HUDEP-2 (cell line): ENCODE measurements at regions not wholly inside any gene's neighbourhood (a gene's known extent, or its start where the extent isn't known, plus 50 kb on each side); places are given as distances from the start of the nearest gene placed in this dataset.
"Not testable (repeated sequence)": the region's sequence is repeated elsewhere in the genome, so short reads cannot be mapped to it uniquely, and the experiment has no call there.

Source experiments
- DNase-seq, 76 experiments: peaks; one replicate each; lab custom pipeline; 2025; ENCODE audit not compliant: unreplicated experiment in 76 of 76; lab: John Stamatoyannopoulos, UW

DNA sequence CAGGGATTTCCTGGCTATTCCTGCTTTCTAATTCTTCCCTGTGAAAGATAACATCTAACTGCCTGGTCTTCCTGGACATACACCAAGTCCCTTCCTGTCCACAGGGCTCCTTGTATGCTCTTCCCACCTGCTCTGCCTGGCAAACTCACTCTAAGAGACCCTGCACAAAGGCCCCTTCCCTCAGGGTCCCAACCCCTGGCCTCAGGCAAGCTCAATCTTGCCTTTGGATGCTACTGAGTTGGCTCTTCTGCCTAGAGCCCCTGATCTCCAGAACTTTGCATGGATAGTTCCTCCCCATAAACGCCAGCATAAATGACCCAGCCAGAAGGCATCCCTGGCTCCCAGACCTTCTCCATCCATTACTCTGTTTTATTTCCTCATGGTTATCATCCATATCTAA is 98.3 kb upstream of the OTOS start:
- no peak for DNase-seq

DNA sequence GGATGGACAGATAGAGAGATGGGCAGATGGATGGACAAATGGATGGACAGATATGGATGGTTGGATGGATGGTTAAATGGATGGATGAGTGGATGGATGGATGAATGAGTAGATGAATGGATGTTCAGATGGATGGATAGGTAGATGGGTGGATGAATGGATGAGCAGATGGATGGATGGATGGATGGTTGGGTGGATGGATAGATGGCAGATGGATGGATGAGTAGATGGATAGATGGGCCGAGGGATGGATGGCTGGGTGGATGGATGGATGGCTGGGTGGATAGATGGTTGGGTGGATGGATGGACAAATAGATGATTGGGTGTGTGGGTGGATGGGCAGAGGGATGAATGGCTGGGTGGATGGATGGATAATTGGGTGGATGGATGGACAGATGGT is 98.9 kb upstream of the OTOS start:
- no peak for DNase-seq

DNA sequence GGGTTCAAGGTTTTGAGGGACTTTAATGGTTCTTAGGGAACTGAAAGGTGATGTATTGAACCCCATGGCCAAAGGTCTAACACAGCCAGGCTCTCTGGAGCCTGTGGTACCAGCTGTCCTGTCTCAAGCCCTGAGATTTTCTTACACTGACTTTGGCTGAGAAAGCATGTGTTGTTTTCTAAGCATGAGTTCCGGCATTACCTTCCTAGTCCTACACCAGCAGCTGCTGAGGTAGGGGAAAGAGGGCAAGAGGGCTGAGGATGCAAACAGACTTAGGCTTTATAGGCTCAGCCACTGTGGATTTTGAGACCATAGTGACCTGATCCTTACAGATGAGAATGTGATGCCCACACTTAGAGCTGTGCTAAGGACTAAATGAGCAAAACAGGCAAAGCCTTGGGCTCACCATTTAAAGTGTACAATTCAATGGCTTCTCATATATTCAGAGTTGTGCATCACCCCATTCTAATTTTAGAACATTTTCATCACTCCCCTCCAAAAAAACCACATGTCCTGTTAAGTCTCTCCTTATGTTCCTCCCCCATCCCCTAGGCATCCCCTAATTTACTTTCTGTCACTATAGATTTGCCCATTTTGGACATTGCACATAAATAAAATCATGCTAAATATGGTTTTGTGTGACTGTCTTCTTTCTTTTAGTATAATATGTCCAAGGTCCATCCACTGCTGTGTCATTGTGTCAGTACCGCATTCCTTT is 99.7 kb upstream of the OTOS start:
- no peak for DNase-seq

DNA sequence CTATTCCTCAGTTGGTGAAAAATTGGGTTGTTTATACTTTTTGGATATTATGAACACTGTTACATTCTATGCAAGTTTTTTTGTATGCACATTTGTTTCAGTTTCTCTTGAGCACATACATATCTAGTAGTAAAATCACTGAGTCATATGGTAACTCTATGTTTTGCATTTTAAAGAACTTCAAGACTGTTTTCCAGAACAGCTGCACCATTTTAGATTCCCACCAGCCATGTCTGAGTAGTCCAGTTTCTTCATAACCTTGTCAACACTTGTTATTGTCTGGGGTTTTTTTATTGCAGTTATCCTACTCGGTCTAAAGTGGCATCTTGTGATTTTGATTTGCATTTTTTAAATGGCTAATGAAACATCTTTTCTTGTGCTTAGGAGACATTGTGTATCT is 100.3 kb upstream of the OTOS start:
- DNase-seq: no peak

DNA sequence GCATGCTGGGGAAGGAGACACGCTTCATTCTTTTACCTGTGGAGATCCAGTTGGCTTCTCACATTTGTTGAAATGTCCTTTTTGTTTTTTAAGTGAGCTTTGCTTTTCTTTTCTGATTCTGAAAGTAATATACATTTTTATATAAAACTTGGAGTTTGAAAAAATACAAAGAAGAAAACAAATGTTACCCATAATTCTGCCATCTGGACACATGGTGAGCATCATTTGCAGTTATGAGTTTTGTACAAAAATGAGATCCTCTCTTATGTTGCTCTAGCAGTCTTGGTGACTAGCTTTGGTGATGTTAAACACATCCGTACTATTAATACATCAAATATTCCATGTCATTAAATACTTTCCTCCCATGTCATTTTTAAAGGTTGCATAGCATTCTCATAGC is 101.1 kb upstream of the OTOS start:
- DNase-seq: no peak

DNA sequence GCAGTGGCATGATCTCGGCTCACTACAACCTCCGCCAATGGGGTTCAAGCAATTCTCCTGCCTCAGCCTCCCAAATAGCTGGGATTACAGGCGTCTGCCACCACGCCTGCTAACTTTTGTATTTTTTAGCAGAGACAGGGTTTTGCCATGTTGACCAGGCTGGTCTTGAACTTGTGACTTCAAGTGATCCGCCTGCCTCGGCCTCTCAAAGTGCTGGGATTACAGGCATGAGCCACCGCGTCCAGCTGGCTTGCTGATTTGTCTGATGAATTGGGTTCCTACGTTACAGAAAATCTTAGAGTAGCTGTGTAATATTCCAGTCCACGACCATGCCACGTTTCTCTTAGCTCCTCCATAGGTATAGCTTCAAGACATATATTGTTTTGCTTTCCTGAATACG is 102.6 kb upstream of the OTOS start:
- DNase-seq: not testable (repeated sequence)

DNA sequence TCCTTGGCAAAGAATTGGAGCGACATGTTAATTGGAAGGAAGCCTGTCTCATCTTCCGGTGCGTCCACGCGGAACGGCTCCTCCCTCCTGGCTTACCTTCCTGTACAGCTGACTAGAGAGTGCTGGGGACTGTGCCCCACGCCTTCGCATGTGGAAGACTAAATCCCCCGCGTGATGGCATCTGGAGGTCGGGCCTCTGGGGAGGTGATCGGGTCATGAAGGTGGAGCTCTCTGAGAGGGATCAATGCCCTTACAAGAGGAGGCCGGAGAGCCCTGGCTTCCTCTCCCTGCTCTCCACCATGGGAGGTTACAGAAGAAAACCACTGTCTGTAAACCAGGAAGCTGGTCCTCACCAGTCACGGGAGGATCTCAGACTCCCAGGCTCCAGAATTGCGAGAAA is 104.1 kb upstream of the OTOS start:
- DNase-seq: no peak

DNA sequence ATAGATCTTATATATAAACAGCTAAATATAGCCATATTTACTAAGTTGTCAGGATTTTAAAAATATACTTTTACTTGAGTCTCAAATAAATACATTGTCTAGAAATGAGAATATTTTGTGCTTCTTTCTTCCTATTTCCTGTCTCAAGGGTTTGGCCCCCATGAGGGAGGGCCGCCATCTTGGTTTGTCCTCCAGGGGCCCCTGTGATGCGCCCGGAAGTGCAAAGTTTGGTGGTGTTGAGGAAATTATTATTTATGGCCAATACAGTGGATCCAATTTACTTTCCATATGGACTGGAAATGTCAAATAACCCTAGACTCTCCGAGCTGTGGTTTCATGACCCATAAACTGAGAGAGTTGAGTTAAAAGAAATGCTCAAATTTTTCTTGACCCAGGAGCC is 104.7 kb upstream of the OTOS start:
- DNase-seq: no peak

DNA sequence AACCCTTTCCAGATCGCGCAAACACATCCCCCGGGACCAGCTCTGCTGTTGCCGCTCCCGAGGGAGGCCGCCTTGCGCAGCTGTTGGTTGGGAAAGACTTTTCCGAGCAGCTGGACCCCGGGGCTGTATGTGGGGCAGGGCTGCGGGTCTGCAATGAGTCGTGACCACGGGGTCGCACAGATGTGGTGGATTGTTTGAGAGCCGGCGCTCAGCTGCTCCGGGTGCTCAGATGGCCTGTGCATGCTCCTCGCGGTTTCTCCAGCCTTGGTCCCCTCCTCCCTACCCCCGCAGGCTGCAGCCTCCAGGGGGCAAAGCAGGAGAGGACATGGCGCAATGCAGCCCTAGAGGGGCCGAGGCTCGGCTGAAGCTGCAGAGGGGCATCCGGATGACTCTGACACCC is 105.2 kb upstream of the OTOS start:
- DNase-seq: no peak

DNA sequence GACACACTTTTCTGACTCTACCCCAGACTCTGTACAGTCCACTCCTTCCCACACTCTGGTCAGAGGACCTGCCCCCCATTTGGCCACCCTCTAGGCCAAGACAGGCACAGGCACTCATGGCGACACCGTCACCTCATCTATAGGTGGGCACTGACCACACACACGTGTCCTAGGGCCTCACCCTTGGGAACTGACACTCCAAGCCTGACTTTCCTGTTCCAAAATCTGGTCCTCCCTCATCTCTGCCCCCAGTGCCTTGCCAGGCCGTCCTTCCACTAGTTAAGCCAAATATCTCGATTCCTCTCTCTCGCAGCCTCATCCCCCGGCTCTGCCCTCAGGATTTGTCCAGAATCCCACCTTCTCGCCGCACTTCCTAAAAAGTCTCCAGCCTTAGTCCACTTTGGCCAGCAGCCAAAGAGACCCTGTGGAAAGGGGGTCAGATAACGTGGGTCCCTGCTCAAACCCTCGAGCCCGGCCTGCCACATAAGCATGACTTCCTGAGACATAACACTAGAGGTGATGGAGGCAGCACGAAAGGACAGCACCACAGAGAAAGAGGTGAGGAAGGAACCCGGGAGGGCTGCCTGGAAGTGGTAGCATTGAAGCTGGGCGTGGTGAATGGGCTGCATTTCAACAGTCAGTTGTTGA is 105.8 kb upstream of the OTOS start:
- no peak for DNase-seq

DNA sequence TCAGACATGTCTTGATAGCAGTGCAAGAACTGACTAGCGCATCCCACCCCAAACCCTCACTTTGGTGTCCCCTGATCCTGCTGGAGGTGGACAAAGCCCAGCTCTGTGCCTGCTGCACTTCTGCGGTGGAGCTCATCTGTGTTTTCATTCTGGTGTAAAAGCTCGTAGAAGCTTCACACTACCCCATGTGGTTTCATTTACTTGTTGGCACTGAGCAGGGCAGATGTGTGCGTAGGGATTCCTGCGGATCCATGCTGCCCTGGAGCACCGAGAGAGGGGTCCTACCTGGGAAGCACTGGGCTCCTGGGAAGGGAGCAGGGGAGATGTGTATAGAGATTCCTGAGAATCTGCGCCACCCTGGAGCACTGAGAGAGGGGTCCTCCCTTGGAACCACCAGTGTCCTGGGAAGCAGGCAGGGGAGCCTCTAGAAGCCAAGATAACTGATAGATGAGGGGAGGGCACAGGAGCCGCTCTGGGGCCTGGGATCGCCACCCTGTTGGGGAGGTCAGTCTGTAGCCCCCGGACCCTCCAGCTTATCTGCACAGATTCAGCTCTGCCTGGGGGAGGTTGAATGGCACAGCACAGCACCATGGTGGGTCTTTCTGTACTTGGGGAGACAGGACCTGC is 106.9 kb upstream of the OTOS start:
- no peak for DNase-seq

DNA sequence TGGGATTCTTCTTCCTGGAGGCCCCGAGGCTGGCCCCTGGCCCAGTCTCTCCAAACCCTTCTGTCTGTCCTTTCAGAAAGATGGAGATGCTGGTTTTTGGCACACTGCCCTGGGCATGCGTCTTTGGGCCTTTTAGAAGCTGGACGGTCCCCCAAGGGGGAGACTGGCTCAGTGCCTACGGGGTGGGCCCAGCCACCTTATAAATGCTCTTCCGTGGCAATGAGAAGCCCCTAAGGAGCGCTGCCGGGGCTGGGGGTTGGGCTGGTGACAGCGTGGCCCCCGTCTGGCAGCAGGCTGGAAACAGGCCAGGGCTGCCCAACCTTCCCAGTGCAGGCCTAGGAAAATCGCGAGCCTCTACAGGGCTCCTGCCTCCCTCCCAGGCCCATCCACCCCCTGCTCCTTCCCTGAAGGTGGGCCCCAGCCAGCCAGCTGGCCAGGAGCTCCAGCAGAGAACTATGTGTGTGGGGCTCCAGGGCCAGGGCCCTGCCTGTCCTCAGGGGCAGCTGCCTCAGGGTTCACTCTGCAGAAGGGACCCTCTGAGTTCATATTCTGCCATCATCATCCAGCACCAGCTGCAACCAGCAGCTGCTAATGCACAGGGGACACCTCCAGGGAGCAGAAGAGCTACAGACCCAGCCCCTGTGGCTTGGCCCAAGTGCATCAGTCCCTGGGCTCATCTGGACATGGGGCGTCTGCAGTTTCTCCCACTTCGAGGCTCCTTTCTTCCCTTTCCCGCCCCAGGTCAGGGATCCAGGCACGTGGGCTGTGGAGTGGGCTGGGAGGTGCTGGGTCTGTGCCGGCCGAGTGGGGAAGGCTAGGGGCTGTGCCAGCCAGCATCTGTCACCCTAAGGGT is 107.6 kb upstream of the OTOS start:
- DNase-seq: no peak

DNA sequence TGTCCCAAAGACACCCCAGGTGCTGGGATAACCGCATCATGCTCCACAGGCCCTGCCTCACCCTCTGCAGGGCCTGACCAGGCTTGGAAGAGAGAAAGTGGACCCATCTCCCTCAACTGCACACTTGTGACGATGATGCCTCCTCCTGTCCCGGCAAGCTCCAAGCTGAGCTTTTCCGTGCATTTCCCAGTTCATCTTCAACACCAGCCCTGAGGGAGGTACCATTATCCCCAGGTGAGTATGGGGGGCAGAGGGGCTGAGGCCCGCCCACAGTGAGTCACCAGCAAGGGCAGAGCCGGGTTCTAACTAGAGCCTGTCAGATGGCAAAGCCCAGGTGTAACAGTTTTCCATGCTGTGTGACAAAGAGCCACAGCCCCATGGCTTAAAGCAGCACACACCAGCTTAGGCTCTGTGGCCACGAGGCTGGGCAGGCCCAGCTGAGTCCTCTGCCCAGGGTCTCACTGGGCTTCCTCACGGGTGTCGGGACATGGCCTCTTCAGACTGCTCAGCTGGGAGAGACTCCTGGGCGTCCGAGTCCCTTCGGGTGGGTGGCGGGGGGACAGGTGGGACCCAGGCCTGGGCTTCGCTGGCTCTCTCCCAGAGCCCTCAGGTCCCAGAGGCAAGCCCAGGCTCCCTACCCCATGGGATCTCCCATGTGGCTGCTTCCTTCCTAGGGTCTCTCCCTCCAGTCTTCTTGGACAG is 108.4 kb upstream of the OTOS start:
- no peak for DNase-seq

DNA sequence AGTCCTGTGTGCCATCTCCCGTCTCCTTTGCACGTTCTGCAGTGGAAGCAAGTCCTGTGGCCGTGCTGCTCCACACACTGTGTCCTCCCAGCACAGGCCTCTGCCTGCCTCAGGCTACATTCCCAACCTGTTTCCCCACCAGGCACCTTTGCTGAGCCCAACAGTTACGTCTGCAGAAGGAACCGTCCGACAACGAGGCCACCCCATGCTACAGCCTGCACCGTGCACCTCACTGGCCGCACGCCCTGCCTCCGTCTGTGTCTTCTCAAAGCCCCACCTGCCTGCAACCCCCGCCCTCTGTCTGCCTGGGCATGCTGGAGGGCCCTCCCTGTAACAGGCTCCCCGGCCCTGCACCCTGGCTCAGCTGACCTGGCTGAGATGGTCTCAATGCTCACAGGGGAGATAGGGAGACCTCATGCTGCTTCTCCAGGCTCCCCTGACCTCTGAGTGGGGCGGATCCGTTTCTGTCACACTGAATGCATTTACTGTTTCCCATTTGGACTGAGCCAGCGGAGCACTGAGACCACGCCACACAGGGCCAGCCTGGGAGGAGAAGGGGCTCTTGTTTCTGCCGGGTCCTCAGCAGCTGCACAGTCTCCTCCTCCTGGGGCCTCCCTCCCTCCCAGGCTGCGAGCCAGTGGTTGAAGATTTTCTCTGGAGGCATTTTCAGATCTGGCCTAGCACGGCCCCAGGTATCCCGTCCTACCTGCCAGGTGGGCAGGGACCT is 109.1 kb upstream of the OTOS start:
- DNase-seq: no peak

DNA sequence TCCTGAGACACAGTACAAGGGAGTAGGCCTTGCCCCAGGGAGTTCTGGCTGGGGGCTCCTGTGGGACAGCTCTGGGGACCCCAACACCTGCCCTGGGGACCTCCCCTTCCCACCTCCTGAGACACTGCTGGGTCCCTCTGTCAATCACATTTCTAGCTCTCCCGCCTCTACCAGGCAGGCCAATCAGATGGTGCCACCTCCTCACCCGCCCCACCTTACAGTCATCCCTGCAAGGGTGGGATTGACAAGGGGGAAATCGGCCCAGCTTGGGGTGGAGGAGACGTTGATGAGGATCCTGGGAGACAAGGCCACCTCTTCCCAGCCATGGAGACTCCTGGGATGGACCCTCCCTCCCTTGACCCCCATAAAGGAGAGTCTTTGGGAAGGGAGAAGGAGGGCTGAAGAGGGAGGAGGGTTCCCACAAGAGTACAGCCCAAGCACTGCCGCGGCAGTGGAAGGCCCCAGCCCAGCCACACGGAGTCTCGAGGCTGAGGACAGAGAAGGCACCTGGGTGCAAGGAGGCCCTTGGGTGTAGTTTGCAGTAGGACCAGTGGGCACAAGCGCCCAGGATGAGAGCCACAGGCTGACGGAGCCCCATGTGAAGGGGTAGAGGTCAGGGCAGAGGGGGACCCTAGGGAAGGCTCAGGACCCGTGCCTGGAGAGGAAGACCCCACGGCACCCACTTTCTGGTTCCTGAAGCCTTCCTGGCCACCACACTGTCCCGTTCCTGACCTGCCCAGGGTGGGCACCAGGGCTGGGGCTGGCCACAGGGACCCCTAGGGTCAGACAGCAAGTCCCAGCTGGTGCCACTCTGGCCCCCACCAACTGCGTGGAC is 109.9 kb upstream of the OTOS start:
- DNase-seq: no peak

DNA sequence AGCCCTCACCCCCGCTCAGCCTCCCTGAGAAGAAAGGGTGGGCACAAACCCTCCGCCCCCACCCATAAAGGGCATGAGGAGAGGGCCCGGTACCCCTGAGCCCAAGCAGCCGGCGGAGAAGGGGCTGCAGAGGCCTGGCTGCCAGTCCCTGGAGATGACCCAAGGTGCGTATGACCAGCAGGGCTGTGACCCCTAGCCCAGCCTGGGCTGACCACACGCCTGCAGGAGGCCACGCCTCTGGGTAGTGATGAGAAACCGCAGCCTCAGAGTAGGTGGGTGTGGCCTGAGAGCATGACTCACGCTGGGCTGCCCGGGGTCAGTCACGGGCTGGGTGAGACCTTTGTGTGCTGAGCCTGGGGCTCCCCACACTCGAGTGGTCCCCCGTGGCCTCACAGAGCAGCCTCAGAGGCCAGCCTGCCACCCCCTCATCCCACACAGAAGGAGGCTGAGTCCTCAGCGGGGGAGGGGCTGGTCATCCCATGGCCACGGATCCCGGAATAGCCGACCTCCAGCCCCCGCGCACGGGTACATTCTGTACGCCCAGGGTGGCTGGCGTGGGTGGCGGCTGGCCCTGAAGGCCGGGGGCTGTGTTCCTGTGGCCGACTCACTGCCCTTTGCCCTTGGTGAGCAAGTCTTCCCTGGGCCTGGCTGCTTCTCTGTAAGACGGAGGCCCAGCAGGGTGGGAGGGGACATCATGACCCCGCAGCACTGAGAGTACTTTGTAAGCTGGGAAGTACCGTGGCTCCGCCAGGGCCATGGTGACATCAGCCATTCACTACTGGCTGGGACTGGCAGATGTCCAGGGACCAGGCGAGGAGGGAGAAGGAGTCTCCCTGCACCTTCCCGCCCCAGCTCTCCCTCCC is 110.8 kb upstream of the OTOS start:
- peak in 57 of 76 experiments; percentile 1 to 83 (median 41) for DNase-seq

DNA sequence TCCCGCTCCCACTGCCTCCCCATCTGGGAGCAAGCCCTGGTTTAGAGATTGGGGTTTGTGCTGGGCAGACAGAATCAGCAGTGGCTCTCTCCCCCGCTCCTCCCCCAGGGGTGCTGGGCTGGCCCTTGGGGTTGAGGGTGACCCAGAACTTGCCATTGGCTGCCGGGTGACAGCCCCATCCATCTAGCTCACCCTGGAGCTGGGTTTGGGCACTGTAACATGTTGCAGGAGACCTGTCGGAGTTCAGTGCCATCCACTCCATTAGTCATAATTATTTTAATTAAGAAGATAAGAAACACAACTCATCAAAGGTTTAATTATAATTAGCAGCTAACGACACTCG is 111.4 kb upstream of the OTOS start:
- no peak for DNase-seq

DNA sequence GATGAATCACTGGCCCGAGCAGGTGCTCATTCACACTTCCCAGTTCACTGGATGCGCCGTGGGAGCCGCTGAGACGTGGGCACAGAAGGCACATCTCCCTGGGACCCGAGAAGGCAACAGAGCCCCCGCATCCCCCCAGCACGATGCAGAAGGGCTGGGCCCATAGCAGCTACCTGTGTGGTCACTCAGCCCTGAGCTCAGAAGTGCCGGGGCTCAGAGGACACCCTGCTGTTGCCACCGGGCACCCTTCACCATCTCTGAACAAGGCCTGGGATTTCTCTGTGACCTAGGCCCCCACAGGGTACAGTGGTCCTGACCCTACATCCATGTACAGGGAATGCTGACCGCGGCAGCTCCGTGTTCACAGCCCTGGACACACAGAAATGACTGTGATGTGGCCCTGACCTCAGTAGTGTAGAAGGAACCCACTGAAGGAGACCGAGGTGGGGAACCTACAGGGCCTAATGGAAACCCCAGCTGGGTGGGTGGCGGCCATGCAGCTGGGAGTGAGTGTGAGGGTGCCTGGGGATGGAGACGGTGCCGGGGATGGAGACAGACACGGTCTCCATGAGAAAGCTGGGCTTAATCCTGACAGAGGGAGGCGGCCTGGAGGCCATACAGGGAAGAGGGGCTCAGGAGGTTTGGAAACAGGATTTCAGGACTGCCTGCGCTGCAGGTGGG is 111.9 kb upstream of the OTOS start:
- DNase-seq: no peak
